GM12892 (cell line): ENCODE measurements at regions not wholly inside any gene's neighbourhood (a gene's known extent, or its start where the extent isn't known, plus 50 kb on each side); places are given as distances from the start of the nearest gene placed in this dataset.

Experiments used
- POLR2A ChIP-seq: IDR thresholded peaks from 2 replicates; pipeline ENCODE4 v1.6.1; 2011; ENCODE audit warnings: low read depth, low read length, control low read depth
- POLR2AphosphoS5 ChIP-seq: IDR thresholded peaks from 2 replicates; pipeline ENCODE4 v1.6.1; 2011; ENCODE audit warnings: low read depth, low read length, control low read depth
- TAF1 ChIP-seq: IDR thresholded peaks from 2 replicates; pipeline ENCODE4 v1.6.1; 2011; ENCODE audit warnings: low read depth, mild to moderate bottlenecking, control low read depth, low read length, borderline replicate concordance

DNA sequence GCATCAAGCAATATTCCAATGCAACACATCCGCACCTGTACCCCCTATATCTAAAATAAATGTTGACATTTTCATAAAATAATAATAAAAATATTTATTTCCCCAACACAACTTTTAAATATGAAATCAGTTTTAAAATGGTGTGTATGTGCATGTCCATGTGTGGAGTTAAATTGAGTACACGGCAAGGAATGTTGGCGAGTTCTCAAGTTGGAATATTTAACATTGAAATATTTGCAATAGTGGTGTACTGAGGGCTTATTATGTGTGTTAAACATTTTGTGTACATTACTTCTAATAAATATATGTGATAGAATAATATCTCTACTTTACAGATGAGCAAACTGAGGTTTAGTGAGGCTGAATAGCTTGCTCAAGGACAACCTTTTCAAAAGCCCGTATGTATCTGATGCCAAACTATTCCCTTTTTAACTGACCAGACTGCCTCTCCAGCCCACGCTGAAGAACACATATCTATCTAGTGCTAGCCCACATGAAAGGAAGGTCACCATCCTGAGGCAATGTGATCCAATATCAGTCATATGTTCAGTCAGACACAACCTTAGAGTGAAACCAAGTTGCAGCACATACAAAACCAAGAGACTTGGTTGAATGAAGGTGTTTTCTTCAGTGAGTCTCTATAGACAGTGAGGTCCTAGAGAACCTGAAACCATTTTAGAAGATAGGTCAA is 192.2 kb upstream of the CDH11 start:
- no peak for TF ChIP-seq POLR2AphosphoS5
- no peak for TF ChIP-seq TAF1
- no peak for TF ChIP-seq POLR2A
